ENCODE measurements at regions not wholly inside any gene's neighbourhood (a gene's known extent, or its start where the extent isn't known, plus 50 kb on each side); places are given as distances from the start of the nearest gene placed in this dataset.

- DNase-seq (ENCODE audit: low read depth), result no peak
- FAIRE-seq, result no peak
- H3K4me3 ChIP-seq (ENCODE audit: low read depth, low read length), result no peak overlapping the region
- no peaks in the 10 kb centered on the region for H3K27me3 ChIP-seq (ENCODE audit: control insufficient read depth, insufficient read depth, low read length)
- no peak for TF ChIP-seq CTCF (IDR thresholded peaks at IDR 0.05; ENCODE audit: insufficient read depth, low read length, severe bottlenecking)
- H3K36me3 ChIP-seq (ENCODE audit: control insufficient read depth, insufficient read depth, low read length), result no peaks in the 10 kb centered on the region
Observed at GRCh38 chr5:171660434-171660833, 125.2 kb upstream of the SMIM23 start.

GRCh38 chr5:171661143-171661542 is 124.5 kb upstream of the SMIM23 start:
- Histone ChIP-seq H3K27me3 (ENCODE audit: control insufficient read depth, insufficient read depth, low read length) (no peaks in the 10 kb centered on the region), H3K4me3 (ENCODE audit: low read depth, low read length) (no peak overlapping the region), H3K36me3 (ENCODE audit: control insufficient read depth, insufficient read depth, low read length) (no peaks in the 10 kb centered on the region)
- no peak for TF ChIP-seq CTCF (IDR thresholded peaks at IDR 0.05; ENCODE audit: insufficient read depth, low read length, severe bottlenecking)
- FAIRE-seq, result no peak
- DNase-seq (ENCODE audit: low read depth), result no peak

GRCh38 chr5:171663311-171664085 is 122.1 kb upstream of the SMIM23 start:
- no peak for TF ChIP-seq CTCF (IDR thresholded peaks at IDR 0.05; ENCODE audit: insufficient read depth, low read length, severe bottlenecking)
- Histone ChIP-seq H3K27me3 (ENCODE audit: control insufficient read depth, insufficient read depth, low read length) (no peaks in the 10 kb centered on the region), H3K4me3 (ENCODE audit: low read depth, low read length) (no peak overlapping the region), H3K36me3 (ENCODE audit: control insufficient read depth, insufficient read depth, low read length) (no peaks in the 10 kb centered on the region)
- no peak for DNase-seq (ENCODE audit: low read depth)
- FAIRE-seq, result no peak

DNA sequence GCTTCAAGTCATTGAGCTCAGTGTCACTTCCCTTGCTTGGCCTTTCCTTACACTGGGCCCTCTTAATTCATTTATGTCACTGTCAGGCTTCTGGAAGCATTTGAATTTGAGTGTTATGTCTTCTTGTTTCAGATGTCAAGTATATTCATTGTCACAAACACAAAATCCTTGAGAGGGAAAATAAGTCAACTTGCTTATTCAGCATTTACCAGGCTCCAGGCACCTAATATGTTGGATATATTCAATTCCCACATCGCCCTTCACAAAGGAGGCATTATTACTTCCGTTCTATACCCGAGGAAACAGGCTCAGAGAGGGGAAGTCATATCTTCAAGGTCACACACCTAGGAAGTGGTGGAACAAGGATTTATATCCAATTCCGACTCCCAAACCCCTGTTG is 121.1 kb upstream of the SMIM23 start:
- no peak overlapping the region for H3K4me3 ChIP-seq (ENCODE audit: low read depth, low read length)
- no peak for FAIRE-seq
- H3K27me3 ChIP-seq (ENCODE audit: control insufficient read depth, insufficient read depth, low read length), result no peaks in the 10 kb centered on the region
- no peaks in the 10 kb centered on the region for H3K36me3 ChIP-seq (ENCODE audit: control insufficient read depth, insufficient read depth, low read length)
- TF ChIP-seq CTCF (IDR thresholded peaks at IDR 0.05; ENCODE audit: insufficient read depth, low read length, severe bottlenecking), result no peak
- DNase-seq (ENCODE audit: low read depth), result no peak

DNA sequence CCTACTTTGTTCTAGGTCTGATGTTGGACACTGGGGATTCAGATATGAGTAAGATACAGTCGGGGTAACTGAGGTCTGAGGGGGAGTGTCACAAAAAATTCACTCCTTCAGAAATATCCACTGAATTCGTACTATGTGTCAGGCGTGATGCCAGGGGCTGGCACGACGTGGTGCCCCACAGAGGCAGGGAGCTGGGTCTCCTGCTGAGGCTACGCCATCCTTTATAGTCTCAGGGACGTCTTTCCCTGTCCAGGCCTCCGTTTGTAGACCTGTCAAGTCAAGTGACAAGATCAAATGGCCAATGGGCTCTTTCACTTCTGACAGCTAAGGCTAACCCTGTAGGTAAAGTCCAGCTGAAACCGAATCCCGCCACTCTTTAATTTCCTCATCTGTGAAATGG is 118.8 kb upstream of the SMIM23 start:
- Histone ChIP-seq H3K4me3 (ENCODE audit: low read depth, low read length) (no peak overlapping the region), H3K27me3 (ENCODE audit: control insufficient read depth, insufficient read depth, low read length) (no peaks in the 10 kb centered on the region), H3K36me3 (ENCODE audit: control insufficient read depth, insufficient read depth, low read length) (no peaks in the 10 kb centered on the region)
- FAIRE-seq (no peak), DNase-seq (ENCODE audit: low read depth) (no peak)
- no peak for TF ChIP-seq CTCF (IDR thresholded peaks at IDR 0.05; ENCODE audit: insufficient read depth, low read length, severe bottlenecking)

Data from bronchial epithelial cell (primary cell).